ENCODE measurements at regions not wholly inside any gene's neighbourhood (a gene's known extent, or its start where the extent isn't known, plus 50 kb on each side); places are given as distances from the start of the nearest gene placed in this dataset.

DNA sequence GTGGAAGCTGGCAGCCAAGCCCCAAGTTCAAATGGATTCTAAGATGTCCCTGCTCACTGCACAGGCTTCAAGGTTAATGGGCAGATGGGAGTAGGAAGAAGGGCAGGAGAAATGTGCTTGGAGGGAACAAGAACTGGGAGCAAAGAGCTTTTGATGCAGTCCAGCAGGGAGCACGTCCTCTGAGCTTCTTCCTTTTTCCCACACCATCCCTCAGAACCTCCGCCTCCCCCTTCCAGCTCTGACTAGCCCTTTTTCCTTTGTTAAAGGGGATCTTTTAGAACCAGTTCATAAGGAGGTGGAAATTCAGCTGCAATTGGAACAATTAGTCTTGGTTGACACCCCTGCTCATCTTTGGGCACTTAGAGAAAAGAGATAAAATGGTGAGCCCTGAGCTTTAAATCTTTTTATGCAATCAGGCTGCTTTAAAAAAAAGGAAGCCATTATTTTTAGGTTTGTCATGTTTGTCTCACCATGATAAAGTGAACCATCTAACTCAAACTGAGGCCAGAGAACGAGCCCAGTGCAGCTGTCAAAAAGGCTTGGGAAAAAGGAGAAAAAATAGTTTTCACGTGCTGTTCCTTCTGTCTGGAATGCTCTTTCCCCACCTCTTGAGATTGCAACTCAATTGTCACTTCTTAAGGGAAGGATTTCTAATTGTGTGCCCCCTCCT, 135.8 kb upstream of the IL1RAPL2 start (continued):
- no peak for TF ChIP-seq RAD21 (IDR thresholded peaks at IDR 0.05 in 1 of 2, conservative IDR thresholded peaks at IDR 0.05 in 1 of 2; ENCODE audit: low read depth in 2 of 2, low read length in 2 of 2)

All from H1 (cell line).